AG10803 (cell line): ENCODE measurements at regions not wholly inside any gene's neighbourhood (a gene's known extent, or its start where the extent isn't known, plus 50 kb on each side); places are given as distances from the start of the nearest gene placed in this dataset.

ENCODE experiments used
- DNase-seq: peaks from one replicate; pipeline ENCODE4 v3.0.0; 2010; ENCODE audit warnings: low read depth
- H3K4me3 ChIP-seq: 2 replicates; pipeline ENCODE4 v1.5.1; 2011; ENCODE audit warnings: mild to moderate bottlenecking, low read length, control low read depth
- TF ChIP-seq, protein P1 (sequence below): conservative IDR thresholded peaks from 2 replicates; pipeline ENCODE4 v1.5.1; 2011; ENCODE audit warnings: mild to moderate bottlenecking, low read length, control low read depth, inconsistent platforms

DNA sequence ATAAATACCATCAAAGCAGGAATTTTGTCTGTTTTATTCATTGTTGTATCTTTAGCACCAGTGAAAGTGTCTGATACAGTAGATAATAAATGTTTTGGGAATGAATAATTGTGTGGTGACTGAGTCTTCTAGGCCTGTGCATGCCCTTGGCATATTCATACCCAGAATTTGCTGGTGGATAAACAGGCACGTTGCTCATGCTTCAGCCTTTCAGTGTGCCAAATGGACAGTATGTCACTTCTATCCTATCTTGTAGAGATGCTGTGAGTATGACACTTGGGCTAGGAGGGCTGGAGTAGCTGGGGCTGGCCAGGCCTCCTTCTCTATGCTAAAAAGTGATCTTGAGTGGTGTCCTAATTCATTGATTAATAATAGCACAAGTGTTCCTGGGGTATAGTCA, 287.3 kb upstream of the DDI1 start:
- TF ChIP-seq, protein P1, sequence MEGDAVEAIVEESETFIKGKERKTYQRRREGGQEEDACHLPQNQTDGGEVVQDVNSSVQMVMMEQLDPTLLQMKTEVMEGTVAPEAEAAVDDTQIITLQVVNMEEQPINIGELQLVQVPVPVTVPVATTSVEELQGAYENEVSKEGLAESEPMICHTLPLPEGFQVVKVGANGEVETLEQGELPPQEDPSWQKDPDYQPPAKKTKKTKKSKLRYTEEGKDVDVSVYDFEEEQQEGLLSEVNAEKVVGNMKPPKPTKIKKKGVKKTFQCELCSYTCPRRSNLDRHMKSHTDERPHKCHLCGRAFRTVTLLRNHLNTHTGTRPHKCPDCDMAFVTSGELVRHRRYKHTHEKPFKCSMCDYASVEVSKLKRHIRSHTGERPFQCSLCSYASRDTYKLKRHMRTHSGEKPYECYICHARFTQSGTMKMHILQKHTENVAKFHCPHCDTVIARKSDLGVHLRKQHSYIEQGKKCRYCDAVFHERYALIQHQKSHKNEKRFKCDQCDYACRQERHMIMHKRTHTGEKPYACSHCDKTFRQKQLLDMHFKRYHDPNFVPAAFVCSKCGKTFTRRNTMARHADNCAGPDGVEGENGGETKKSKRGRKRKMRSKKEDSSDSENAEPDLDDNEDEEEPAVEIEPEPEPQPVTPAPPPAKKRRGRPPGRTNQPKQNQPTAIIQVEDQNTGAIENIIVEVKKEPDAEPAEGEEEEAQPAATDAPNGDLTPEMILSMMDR = no peak
- DNase-seq = peak; percentile 34
- H3K4me3 ChIP-seq = no peak overlapping the region

DNA sequence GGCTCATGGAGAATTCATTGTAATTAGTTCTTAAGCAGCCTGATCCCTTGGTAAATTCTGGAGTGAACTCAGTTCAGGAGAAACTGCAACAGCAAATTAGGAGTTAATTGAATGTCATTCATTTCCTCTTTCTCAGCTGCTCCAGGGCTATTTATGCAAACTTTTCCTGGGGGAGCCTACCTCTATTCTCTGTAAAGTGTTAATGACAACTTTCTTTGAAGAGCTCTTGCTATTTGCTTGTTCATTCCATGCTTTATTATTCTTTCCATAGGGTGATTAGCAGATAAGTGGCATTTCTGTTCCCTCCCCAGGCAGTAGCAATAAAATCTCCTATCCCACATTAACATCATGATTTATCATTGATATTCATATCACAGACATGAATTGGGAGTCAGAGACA, 267.6 kb upstream of the DDI1 start:
- no peak overlapping the region for H3K4me3 ChIP-seq
- TF ChIP-seq, protein P1 = no peak
- DNase-seq = no peak

DNA sequence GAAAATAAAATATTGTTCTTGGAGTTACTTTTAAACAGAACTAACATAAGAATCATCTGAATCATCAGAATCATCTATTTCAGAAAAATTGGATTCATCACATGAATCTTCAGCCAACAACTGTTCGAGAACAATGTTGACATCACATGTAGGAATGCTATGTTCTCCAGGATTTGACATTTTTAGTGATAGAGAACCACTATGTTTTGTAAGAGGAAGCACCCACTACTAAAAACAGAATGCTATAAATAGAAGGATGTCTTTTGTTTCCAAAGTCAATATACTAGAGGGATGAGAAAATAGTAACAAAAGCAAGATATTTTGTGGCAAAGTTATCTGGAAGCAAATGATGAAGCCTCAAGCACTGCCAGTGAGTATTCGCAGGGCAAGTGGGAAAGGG, 263.4 kb upstream of the DDI1 start:
- no peak overlapping the region for H3K4me3 ChIP-seq
- peak; percentile 91 for DNase-seq
- TF ChIP-seq, protein P1 = no peak

DNA sequence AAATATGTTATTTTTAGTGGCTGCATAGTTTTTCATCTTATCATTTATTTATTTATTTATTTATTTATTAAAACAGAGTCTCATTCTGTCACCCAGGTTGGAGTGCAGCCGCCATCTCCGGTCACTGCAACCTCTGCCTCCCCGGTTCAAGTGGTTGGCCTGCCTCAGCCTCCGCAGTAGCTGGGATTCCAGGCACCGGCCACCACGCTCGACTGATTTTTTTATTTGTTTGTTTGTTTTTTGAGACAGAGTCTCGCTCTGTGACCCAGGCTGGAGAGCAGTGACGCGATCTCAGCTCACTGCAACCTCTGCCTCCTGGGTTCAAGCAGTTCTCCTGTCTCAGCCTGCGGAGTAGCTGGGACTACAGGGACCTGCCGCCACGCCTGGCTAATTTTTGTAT, 262.9 kb upstream of the DDI1 start:
- TF ChIP-seq, protein P1 = no peak
- no peak for DNase-seq
- H3K4me3 ChIP-seq = no peak overlapping the region

DNA sequence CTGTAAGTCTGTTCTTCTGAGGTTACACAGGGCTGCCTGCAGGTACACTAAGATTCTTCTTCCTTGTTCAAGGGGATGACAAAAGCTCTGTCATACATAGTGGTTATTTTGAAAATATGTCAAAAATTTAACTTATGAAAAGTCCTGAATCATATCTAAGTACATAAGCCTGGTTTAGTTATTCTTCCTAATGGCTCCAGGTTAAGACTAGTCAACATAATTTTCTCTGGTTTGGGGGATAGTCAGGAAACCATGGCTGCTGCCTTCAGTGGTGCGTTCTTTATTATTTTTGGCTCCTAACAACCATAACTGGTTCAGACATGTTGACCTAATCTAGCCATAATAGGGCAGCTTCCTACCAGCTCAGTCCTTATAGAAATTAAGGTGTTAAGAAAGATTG, 257.4 kb upstream of the DDI1 start:
- TF ChIP-seq, protein P1 = no peak
- DNase-seq = no peak
- no peak overlapping the region for H3K4me3 ChIP-seq

DNA sequence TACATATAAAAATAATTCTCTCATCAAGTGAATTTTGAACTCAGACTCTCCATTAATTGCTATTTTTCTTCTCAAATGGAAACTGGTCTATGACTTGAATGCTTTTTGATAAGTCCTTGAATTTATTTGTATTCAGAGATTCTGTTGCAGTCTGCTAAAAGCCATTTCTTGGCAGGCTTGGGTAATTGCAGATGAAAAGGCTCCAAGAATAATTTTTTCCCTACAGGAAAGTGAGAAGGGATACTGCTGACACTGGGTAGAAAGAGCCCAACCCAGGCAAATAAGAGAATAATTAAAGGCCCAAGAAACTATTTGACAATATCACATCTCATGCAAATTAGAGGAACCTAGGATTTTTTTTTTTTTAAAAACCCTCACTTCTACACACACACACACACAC, 246.5 kb upstream of the DDI1 start:
- DNase-seq = no peak
- H3K4me3 ChIP-seq = no peak overlapping the region
- TF ChIP-seq, protein P1 = no peak

DNA sequence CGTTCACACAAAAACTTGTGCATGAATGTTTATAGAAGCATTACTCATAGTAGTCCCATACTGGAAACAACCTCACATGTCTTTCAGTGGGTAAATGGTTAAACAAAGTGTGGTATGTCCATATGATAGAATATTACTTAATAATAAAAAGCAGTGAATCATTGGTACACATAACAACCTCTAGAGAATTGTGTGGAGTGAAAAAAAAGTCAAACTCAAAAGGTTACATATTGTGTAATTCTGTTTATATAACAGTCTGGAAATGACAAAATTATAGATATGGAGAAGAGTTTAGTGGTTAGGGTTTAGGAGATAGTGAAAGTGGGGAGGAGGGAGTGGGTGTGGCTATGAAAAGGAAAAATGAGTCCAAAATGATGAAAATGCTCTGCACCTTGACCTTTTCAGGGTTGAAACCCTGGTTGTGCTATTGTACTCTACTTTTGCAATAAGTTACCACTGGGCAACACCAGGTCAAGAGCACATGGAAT, 243.4 kb upstream of the DDI1 start:
- TF ChIP-seq, protein P1 = no peak
- no peak for DNase-seq
- H3K4me3 ChIP-seq = no peak overlapping the region
